DND-41 (cell line): ENCODE measurements at regions not wholly inside any gene's neighbourhood (a gene's known extent, or its start where the extent isn't known, plus 50 kb on each side); places are given as distances from the start of the nearest gene placed in this dataset.
A peak's percentile ranks its signal among the peaks of the same experiment; 100 is the strongest.

Experiments used
- ATAC-seq: fragments of 200-7000 bp; cut with Tn5 transposase; 3 replicates; pipeline ENCODE4 v1.9.1; 2021; ENCODE audit warnings: low read depth; ENCODE audit not compliant: insufficient read depth
- DNase-seq: peaks from one replicate; pipeline ENCODE4 v3.0.0-alpha.2; 2020
- H2AFZ ChIP-seq: 2 replicates; pipeline ENCODE4 v1.6.0; 2012; ENCODE audit warnings: low read depth, low read length
- H3K27ac ChIP-seq: 2 replicates; pipeline ENCODE4 v1.5.1; 2012; ENCODE audit warnings: low read length, inconsistent platforms
- H3K27me3 ChIP-seq: fragments of 200-600 bp; sonication (generic); 2 replicates; pipeline ENCODE4 v1.6.0; 2012; ENCODE audit warnings: low read length, mild to moderate bottlenecking, inconsistent platforms; ENCODE audit not compliant: insufficient read depth, poor library complexity
- H3K36me3 ChIP-seq: 2 replicates; pipeline ENCODE4 v1.5.1; 2012; ENCODE audit warnings: low read length, inconsistent platforms; ENCODE audit not compliant: insufficient read depth
- H3K4me1 ChIP-seq: 2 replicates; pipeline ENCODE4 v1.5.1; 2012; ENCODE audit warnings: mild to moderate bottlenecking, low read length; ENCODE audit not compliant: insufficient read depth
- H3K4me2 ChIP-seq: 2 replicates; pipeline ENCODE4 v1.6.0; 2012; ENCODE audit warnings: mild to moderate bottlenecking, moderate library complexity, low read length, inconsistent platforms; ENCODE audit not compliant: insufficient read depth
- H3K4me3 ChIP-seq, 2 experiments: fragments of 200-600 bp in 1 of 2; shearing (Covaris generic) in 1 of 2; 2 replicates each; pipeline ENCODE4 v1.5.1; 2012 to 2016; ENCODE audit warnings: inconsistent platforms in 2 of 2, low read length in 2 of 2, mild to moderate bottlenecking in 2 of 2, low read depth in 1 of 2, moderate library complexity in 1 of 2
- H3K79me2 ChIP-seq: 2 replicates; pipeline ENCODE4 v1.6.0; 2012; ENCODE audit warnings: low read length, inconsistent platforms; ENCODE audit not compliant: insufficient read depth
- H3K9ac ChIP-seq: 2 replicates; pipeline ENCODE4 v1.6.0; 2012; ENCODE audit warnings: low read depth, mild to moderate bottlenecking, inconsistent platforms, low read length, moderate library complexity
- H3K9me3 ChIP-seq: 2 replicates; pipeline ENCODE4 v1.5.1; 2012; ENCODE audit warnings: low read length, moderate library complexity, mild to moderate bottlenecking, inconsistent platforms; ENCODE audit not compliant: insufficient read depth, severe bottlenecking
- H4K20me1 ChIP-seq: 2 replicates; pipeline ENCODE4 v1.6.0; 2012; ENCODE audit warnings: low read length; ENCODE audit not compliant: insufficient read depth
- EZH2 ChIP-seq: IDR thresholded peaks from 3 replicates; pipeline ENCODE4 v1.6.1; 2012; ENCODE audit warnings: borderline replicate concordance, low read depth, mild to moderate bottlenecking, moderate library complexity, low read length, inconsistent platforms; ENCODE audit not compliant: severe bottlenecking
- TF ChIP-seq, protein P1 (sequence below): IDR thresholded peaks from 2 replicates; pipeline ENCODE4 v1.5.1; 2012; ENCODE audit warnings: borderline replicate concordance, low read length, moderate library complexity, mild to moderate bottlenecking; ENCODE audit not compliant: poor library complexity, severe bottlenecking; ENCODE audit errors: extremely low read depth

GRCh38 chr4:136748773-136749172, 783.5 kb downstream of the PCDH18 start:
- Histone ChIP-seq H3K27ac (no peak overlapping the region), H3K4me2 (no peak overlapping the region), H3K4me3 (no peak overlapping the region), H3K9ac (no peak overlapping the region), H3K36me3 (no peaks in the 10 kb centered on the region), H2AFZ (0 out of 2 replicates have a peak overlapping the region, but pooled peaks have one; percentile 3), H3K79me2 (no peaks in the 10 kb centered on the region), H3K27me3 (no peaks in the 10 kb centered on the region), H4K20me1 (no peaks in the 10 kb centered on the region), H3K9me3 (peaks cover 8% of the 10 kb centered on the region), H3K4me1 (no peaks in the 10 kb centered on the region)
- TF ChIP-seq, protein P1, sequence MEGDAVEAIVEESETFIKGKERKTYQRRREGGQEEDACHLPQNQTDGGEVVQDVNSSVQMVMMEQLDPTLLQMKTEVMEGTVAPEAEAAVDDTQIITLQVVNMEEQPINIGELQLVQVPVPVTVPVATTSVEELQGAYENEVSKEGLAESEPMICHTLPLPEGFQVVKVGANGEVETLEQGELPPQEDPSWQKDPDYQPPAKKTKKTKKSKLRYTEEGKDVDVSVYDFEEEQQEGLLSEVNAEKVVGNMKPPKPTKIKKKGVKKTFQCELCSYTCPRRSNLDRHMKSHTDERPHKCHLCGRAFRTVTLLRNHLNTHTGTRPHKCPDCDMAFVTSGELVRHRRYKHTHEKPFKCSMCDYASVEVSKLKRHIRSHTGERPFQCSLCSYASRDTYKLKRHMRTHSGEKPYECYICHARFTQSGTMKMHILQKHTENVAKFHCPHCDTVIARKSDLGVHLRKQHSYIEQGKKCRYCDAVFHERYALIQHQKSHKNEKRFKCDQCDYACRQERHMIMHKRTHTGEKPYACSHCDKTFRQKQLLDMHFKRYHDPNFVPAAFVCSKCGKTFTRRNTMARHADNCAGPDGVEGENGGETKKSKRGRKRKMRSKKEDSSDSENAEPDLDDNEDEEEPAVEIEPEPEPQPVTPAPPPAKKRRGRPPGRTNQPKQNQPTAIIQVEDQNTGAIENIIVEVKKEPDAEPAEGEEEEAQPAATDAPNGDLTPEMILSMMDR = no peak
- no peak for TF ChIP-seq EZH2
- ATAC-seq (no peak), DNase-seq (no peak)

DNA sequence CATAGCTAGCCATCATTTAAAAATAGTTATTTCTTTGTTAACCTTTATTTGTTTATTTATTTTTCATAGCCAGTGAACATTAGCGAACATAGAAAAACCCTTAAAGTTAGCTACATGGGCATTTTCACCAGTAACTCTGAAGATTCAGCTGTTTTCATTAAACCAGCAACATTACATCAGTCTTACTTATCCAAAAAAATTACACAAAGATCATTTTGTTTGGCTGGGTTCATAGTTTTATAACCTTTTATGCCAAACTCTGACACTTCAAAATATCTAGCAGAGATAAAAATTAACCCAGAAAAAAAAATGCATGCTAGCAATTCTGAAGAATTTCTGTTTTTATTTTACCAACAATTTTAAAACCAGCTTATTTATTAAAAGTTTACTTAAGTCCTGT, 784.1 kb downstream of the PCDH18 start:
- Histone ChIP-seq H3K4me2 (no peak overlapping the region), H3K4me1 (no peaks in the 10 kb centered on the region), H3K9me3 (peaks cover 13% of the 10 kb centered on the region), H4K20me1 (no peaks in the 10 kb centered on the region), H3K9ac (no peak overlapping the region), H3K79me2 (no peaks in the 10 kb centered on the region), H3K27me3 (no peaks in the 10 kb centered on the region), H2AFZ (no peak overlapping the region), H3K36me3 (no peaks in the 10 kb centered on the region), H3K27ac (no peak overlapping the region), H3K4me3 (no peak overlapping the region)
- no peak for ATAC-seq
- DNase-seq = no peak
- TF ChIP-seq EZH2 = no peak
- TF ChIP-seq, protein P1 = no peak

- Histone ChIP-seq H3K9me3 (peaks cover 14% of the 10 kb centered on the region), H3K4me3 (no peak overlapping the region), H3K27ac (no peak overlapping the region), H4K20me1 (no peaks in the 10 kb centered on the region), H3K9ac (no peak overlapping the region), H2AFZ (no peak overlapping the region), H3K36me3 (no peaks in the 10 kb centered on the region), H3K27me3 (no peaks in the 10 kb centered on the region), H3K4me2 (no peak overlapping the region), H3K79me2 (no peaks in the 10 kb centered on the region), H3K4me1 (no peaks in the 10 kb centered on the region)
- ATAC-seq (no peak), DNase-seq (no peak)
- TF ChIP-seq EZH2 = no peak
These were observed 789.1 kb downstream of the PCDH18 start for GRCh38 chr4:136743238-136743637.

DNA sequence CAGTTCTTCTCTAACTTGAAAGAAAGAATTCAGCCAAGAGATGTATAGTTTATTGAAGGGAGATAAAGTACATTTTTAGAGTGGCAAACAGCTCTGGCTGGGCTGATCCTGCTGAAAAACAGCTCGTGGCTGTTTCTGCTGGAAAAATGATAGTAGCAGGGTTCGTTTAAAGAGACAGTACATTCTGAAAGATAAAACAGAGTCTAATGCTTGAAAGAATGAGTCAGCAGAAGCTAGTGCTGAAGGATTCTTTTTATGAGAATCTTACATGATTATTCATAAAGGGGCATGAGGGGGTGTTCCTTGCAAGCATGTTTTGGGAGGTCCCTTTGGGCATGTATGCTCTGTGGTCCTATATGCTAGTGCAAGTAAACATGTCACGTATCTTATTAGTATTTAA, 790.0 kb downstream of the PCDH18 start:
- Histone ChIP-seq H4K20me1 (no peaks in the 10 kb centered on the region), H3K36me3 (no peaks in the 10 kb centered on the region), H3K79me2 (no peaks in the 10 kb centered on the region), H3K4me3 (no peak overlapping the region), H3K4me2 (no peak overlapping the region), H3K27me3 (no peaks in the 10 kb centered on the region), H3K4me1 (no peaks in the 10 kb centered on the region), H3K27ac (no peak overlapping the region), H3K9ac (no peak overlapping the region), H2AFZ (no peak overlapping the region), H3K9me3 (peaks cover 14% of the 10 kb centered on the region)
- DNase-seq = no peak
- ATAC-seq = no peak
- TF ChIP-seq, protein P1 = no peak
- no peak for TF ChIP-seq EZH2
